Hippocampal formation (tissue), 2 donors: ENCODE measurements at regions not wholly inside any gene's neighbourhood (a gene's known extent, or its start where the extent isn't known, plus 50 kb on each side); places are given as distances from the start of the nearest gene placed in this dataset.
"Not testable (repeated sequence)": the region's sequence is repeated elsewhere in the genome, so short reads cannot be mapped to it uniquely, and the experiment has no call there.

Experiments
- DNase-seq, 2 donors: peaks; one replicate each; lab custom pipeline; 2025; lab: John Stamatoyannopoulos, UW

- no peak for DNase-seq
Measured at GRCh38 chr2:84217456-84217855, 241.6 kb downstream of the SUCLG1 start.

DNA sequence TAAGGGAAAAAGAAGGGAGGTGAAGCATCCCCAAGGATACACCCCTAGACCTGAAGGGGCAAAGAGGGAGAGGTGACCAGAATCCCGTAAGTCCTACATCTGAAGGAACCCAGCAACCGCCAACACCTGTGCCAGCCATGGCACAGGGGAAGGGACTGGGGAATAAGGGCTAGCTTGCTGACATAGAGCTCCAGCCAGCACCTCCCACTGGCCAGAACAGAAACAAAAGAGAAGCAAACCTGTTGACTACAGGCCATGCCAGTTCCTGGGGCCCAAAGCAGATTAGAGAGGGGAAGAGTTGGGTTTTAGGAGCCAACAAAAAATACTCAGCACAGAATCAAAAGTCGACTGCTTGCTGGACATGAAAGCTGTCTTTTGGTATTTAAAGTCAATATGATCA is 244.6 kb downstream of the SUCLG1 start:
- DNase-seq = no peak

- DNase-seq = no peak
Measured at GRCh38 chr2:84212611-84213314, 246.3 kb downstream of the SUCLG1 start.

DNA sequence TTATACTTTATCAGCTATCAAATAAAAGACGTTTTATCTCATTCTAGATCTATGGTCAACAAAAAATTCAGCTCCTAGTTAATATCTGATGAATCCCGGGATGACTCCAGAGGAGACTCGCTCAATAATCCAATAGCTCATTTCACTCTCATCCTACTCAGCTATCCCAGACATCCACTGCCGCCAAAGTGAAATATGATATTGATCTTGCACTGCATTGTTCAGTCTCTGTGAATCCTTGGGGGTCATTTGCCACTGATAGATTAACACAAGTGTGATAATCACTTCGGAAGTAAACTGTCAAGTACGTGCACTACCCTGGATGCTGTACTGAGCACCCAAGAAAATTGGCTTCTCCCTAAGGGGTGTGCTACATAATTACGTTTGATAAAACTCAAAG is 249.1 kb downstream of the SUCLG1 start:
- DNase-seq = no peak

DNA sequence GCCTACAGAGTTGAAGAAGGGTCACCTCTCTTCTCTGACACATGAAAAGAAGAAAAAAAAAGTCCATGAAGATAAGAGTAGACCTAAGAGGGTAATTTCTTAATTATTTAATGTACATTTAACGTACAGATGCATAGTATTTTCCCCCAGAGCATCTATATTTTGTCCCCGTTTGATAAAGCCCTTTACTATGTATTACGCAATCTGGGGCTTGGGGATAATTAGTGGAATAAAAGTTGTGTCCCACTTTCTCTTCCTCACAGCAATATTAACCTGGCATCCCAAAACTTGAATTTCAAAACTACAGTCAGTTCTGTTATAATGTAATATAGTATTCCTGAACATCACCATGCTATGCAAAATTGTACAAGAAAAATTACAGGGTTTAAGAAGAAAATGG is 254.1 kb downstream of the SUCLG1 start:
- no peak for DNase-seq

GRCh38 chr2:84202166-84202565 is 256.9 kb downstream of the SUCLG1 start:
- DNase-seq = no peak

- DNase-seq = no peak
Measured at GRCh38 chr2:84201158-84201557, 257.9 kb downstream of the SUCLG1 start.

GRCh38 chr2:84197901-84198300 is 261.2 kb downstream of the SUCLG1 start:
- no peak for DNase-seq

GRCh38 chr2:84194949-84195644 is 264.0 kb downstream of the SUCLG1 start:
- no peak for DNase-seq

DNA sequence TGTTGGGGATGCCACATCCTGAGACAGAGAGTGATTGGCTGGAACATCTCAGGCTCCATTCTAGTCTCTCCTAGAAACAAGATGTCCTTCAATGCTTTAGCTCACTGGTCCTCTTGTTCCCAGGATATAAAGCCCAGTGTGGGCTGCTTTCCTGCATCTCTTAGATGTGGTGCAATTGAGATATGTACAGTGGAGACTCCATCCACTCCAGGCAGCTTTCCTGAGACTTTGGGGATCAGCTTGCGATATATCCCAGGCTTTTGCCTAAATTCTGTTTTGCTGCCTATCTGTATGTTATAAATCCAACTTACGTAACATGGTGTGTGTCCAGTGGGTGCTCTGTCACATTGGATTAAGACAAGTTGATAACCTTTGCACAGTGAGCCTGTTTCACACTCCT is 264.9 kb downstream of the SUCLG1 start:
- DNase-seq = no peak

- no peak for DNase-seq
Measured at GRCh38 chr2:84187258-84187657, 271.8 kb downstream of the SUCLG1 start.

DNA sequence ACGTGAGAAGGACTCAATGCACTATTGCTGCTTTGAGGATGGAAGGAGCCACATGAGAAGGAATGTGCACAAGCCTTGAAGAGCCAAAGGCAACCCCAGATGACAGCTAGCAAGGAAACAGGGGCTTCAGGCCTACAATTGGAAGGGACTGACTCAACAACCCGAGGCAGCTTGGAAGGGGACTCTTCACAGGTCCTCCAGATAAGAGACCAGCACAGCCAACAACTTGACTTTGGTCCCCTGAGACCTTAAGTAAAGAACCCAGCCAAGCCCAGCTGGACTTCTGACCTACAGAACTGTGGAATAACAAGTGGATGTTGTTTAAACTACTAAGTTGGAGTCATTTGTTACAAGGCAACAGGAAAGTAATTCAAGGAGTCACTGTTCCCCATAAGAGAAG is 277.2 kb downstream of the SUCLG1 start:
- no peak for DNase-seq

DNA sequence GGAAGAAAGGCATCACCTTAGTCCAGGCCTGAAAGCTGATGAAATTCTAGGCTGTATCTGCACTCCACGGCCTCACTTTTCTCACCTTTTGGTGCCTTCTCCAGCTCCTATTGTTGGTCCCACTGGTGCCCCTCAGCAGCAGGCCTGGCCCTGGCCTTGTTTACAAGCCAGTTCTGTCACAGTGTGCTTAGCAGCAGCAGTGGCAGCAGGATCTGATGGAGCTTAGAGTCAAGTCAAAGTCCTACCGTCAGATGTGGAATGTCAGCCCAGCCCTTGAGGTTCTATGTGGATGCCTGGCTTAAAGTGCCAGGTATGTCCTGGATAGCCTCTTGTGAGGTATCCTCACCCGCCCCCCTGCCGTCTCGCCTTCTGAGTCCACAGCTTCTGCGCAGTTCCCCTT is 281.3 kb downstream of the SUCLG1 start:
- DNase-seq = no peak

- DNase-seq = no peak
Measured at GRCh38 chr2:84175970-84176369, 283.1 kb downstream of the SUCLG1 start.

DNA sequence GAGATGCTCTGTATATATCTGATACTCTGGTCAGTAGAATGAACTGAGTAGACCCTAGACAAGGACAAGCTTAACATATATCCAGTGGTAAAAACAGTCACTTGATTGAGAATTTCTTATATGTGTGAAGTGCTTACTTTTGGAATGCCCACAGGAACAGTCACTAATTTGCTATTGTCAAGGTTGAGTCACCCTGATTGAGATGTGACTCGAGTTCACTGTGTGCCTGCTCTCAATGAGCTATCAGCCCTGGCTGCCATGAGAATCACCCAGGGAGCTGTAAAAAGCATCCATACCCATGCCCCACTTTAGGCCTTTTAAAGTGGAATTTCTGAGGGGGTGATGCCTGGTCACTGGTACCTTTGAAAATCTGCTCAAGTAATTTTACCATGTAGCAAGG is 283.7 kb downstream of the SUCLG1 start:
- DNase-seq = no peak

DNA sequence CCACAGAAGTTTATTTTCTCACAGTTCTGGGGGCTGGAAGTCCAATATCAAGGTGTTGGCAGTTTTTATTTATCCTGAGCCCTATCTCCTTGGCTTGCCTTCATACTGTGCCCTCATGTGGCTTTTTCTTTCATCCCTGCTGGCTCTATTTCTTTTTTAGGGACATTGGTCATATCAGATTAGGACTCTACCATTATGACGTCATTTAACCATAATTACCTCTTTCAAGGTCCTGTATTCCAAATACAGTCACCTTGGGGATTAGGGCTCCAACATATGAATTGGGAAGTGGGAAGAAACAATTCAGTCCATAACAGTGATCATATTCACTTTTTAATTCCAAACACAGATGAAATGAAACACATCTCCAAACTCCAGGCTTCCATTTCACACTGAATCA is 286.0 kb downstream of the SUCLG1 start:
- DNase-seq = no peak

DNA sequence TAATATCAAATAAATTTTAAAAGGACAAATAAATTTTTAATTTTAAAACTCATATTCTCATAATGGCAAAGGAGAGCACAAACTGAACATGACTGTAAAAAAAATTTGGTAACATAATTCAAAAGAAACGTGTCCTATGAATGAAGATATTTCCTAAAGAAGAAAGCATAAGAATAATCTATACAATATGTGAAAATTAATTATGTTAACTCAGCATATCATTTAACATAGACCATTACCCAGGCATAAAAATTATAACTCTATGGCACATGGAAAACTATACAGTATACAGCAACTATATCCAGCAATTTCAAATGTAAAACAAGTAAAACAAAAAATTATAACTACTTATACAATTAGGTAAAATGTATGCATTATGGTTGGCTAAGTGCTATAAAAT is 288.1 kb downstream of the SUCLG1 start:
- no peak for DNase-seq

DNA sequence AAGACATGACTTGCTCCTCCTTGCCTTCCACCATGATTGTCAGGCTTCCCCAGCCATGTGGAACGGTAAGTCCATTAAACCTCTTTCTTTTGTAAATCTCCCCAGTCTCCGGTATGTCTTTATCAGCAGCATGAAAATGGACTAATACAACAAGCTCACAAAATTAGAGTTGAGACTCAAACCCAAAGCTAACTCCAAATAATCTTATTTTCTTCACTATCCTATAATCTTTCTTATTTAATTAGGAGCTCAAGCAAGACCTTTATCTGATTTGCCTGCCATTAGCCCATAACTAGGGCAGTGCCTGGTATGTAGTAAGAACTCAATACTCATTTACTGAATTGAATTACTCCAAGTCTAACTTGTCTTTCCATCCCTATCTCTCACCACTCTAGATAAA is 289.2 kb downstream of the SUCLG1 start:
- no peak for DNase-seq

GRCh38 chr2:84168552-84168951 is 290.5 kb downstream of the SUCLG1 start:
- not testable (repeated sequence) for DNase-seq

GRCh38 chr2:84165256-84165655 is 293.8 kb downstream of the SUCLG1 start:
- DNase-seq = no peak

DNA sequence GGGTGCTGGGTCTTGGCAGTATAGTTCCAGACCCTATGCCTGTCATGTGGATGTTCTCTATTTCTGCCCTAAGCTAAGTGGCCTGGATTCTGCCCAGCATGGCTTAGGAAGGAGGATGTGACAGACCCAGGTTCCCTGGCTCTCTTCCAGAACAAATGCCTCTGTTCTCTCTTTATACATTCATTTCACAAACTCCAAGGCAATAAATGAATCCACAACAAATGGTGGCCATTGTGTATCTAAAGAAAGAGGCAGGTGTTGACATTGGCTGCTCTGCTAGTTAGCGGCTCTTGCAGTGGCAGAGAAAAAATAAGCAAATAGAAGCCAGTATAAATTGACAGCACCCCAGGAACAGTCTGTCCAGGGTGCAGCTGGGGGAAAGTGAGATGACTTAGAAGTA is 298.6 kb downstream of the SUCLG1 start:
- DNase-seq = no peak

GRCh38 chr2:84158605-84159004 is 300.5 kb downstream of the SUCLG1 start:
- no peak for DNase-seq

- DNase-seq = no peak
Measured at GRCh38 chr2:84152462-84152861, 306.6 kb downstream of the SUCLG1 start.

DNA sequence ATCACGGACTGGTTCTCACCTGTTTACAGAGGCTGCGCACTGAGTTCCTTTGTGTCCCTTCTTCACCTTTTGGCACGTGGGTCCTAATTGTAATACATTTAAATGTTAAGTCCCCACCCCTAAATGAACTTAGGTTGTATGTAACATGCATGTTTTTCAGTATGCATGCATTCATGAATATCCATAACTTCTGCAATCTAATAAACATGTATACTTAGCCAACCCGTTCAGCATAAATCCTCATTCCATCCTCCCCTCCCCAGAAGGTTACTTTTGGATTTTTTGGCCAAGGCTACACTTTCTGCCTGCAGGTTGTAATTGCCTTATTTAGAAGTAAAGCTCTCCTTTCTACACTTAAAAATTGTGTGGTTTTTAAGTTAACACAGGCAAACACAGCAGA is 314.7 kb downstream of the SUCLG1 start:
- no peak for DNase-seq
